Natural killer cell (primary cell): ENCODE measurements at regions not wholly inside any gene's neighbourhood (a gene's known extent, or its start where the extent isn't known, plus 50 kb on each side); places are given as distances from the start of the nearest gene placed in this dataset.
"Not testable (repeated sequence)": the region's sequence is repeated elsewhere in the genome, so short reads cannot be mapped to it uniquely, and the experiment has no call there.

Source experiments
- ATAC-seq, 3 donors: fragments of 150-1000 bp in 2 of 3; fragments of 200-7000 bp in 1 of 3; cut with Tn5 transposase; 1 replicate in 1 of 3; 2 replicates in 2 of 3; pipeline ENCODE4 v1.10.0; 2021; ENCODE audit warnings: mild to moderate bottlenecking in 2 of 3, moderate library complexity in 2 of 3
- DNase-seq, 2 donors: peaks; one replicate each; pipeline versions ENCODE4 v3.0.0 to v3.0.0-alpha.2; 2013 to 2021; ENCODE audit warnings: mixed read lengths in 1 of 2
- H3K27ac ChIP-seq: one replicate; pipeline ENCODE4 v1.5.1; 2013; ENCODE audit warnings: mild to moderate bottlenecking, low read length
- H3K27me3 ChIP-seq: one replicate; pipeline ENCODE4 v1.6.1; 2013; ENCODE audit warnings: low read length; ENCODE audit not compliant: control insufficient read depth, insufficient read depth
- H3K36me3 ChIP-seq: one replicate; pipeline ENCODE4 v1.6.1; 2013; ENCODE audit warnings: low read length; ENCODE audit not compliant: control insufficient read depth, insufficient read depth
- H3K4me1 ChIP-seq: one replicate; pipeline ENCODE4 v1.6.1; 2013; ENCODE audit warnings: low read length; ENCODE audit not compliant: control insufficient read depth, insufficient read depth
- H3K4me3 ChIP-seq: one replicate; pipeline ENCODE4 v1.5.1; 2013; ENCODE audit warnings: low read length
- H3K9me3 ChIP-seq: one replicate; pipeline ENCODE4 v1.6.1; 2013; ENCODE audit warnings: low read length; ENCODE audit not compliant: control insufficient read depth, insufficient read depth
- H3K27ac Mint-ChIP-seq, 2 donors: one replicate each; pipeline ENCODE4 v1.8.0; 2022; ENCODE audit warnings: mild to moderate bottlenecking in 2 of 2, mixed read lengths in 2 of 2, moderate library complexity in 1 of 2
- H3K27me3 Mint-ChIP-seq, 2 donors: one replicate each; pipeline ENCODE4 v1.8.0; 2022; ENCODE audit warnings: low read depth in 2 of 2, mixed read lengths in 2 of 2
- H3K36me3 Mint-ChIP-seq: one replicate; pipeline ENCODE4 v1.8.0; 2022; ENCODE audit warnings: mixed read lengths
- H3K4me1 Mint-ChIP-seq, 2 donors: one replicate each; pipeline ENCODE4 v1.8.0; 2022; ENCODE audit warnings: mixed read lengths in 2 of 2
- H3K4me3 Mint-ChIP-seq: one replicate; pipeline ENCODE4 v1.8.0; 2022; ENCODE audit warnings: mild to moderate bottlenecking, moderate library complexity, mixed read lengths
- H3K9me3 Mint-ChIP-seq, 2 donors: one replicate each; pipeline ENCODE4 v1.8.0; 2022; ENCODE audit warnings: mixed read lengths in 2 of 2
- CTCF ChIP-seq: fragments of 200-600 bp; IDR thresholded peaks from one replicate; pipeline ENCODE4 v1.8.0; 2022; ENCODE audit warnings: antibody characterized with exemption
- WGBS: methylation state at CpG from one replicate; pipeline ENCODE4 v1.1.7; 2013; ENCODE audit warnings: missing lambda C conversion rate; ENCODE audit not compliant: insufficient coverage; 5-methylcytosine and 5-hydroxymethylcytosine counted together
- intact Hi-C: fragments of 100-400 bp; cut with micrococcal nuclease; formaldehyde crosslinking; loops from one replicate; pipeline ENCODE4 v1.14.2; 2022

- H3K9me3 Mint-ChIP-seq, H3K36me3 Mint-ChIP-seq: not testable (repeated sequence)
- 83% methylated on average over 2 of the region's 2 CpGs for WGBS
Observed at GRCh38 chr9:97248252-97248651, 59.2 kb upstream of the CCDC180 start.

GRCh38 chr9:97243606-97244005, 63.9 kb upstream of the CCDC180 start:
- Histone ChIP-seq H3K36me3 (no peaks in the 10 kb centered on the region), H3K27ac (no peak overlapping the region), H3K4me3 (no peak overlapping the region), H3K27me3 (no peaks in the 10 kb centered on the region), H3K9me3 (no peaks in the 10 kb centered on the region), H3K4me1 (peaks cover 2% of the 10 kb centered on the region)
- WGBS = 98% methylated on average over 3 of the region's 4 CpGs
- DNase-seq (no peak), ATAC-seq (no peak)
- Mint-ChIP-seq H3K4me1 (peaks cover 11 to 16% of the 10 kb centered on the region in 2 donors), H3K9me3 (no peaks in the 10 kb centered on the region), H3K4me3 (no peak overlapping the region), H3K27ac (no peak overlapping the region), H3K27me3 (no peaks in the 10 kb centered on the region), H3K36me3 (no peaks in the 10 kb centered on the region)
- TF ChIP-seq CTCF = no peak
- intact Hi-C loops = no loop called here

More at GRCh38 chr9:97248252-97248651, 59.2 kb upstream of the CCDC180 start:
- H3K27me3 ChIP-seq, ATAC-seq, H3K36me3 ChIP-seq, H3K27ac ChIP-seq, H3K27ac Mint-ChIP-seq, H3K4me3 Mint-ChIP-seq, H3K4me1 ChIP-seq, H3K4me3 ChIP-seq, intact Hi-C loops, DNase-seq, H3K9me3 ChIP-seq, H3K27me3 Mint-ChIP-seq, H3K4me1 Mint-ChIP-seq: not testable (repeated sequence)

GRCh38 chr9:97241430-97241829, 66.0 kb upstream of the CCDC180 start:
- H3K27ac ChIP-seq, H3K9me3 ChIP-seq, intact Hi-C loops, H3K27me3 Mint-ChIP-seq, H3K4me1 ChIP-seq, ATAC-seq, H3K4me3 ChIP-seq, H3K36me3 Mint-ChIP-seq, H3K27me3 ChIP-seq, DNase-seq, H3K4me3 Mint-ChIP-seq, H3K9me3 Mint-ChIP-seq, H3K36me3 ChIP-seq, H3K27ac Mint-ChIP-seq: not testable (repeated sequence)
- 96% methylated on average over 4 of the region's 5 CpGs for WGBS
- H3K4me1 Mint-ChIP-seq = peaks cover 16 to 30% of the 10 kb centered on the region in 2 donors

- Mint-ChIP-seq H3K36me3 (no peaks in the 10 kb centered on the region), H3K4me1 (peaks cover 16 to 27% of the 10 kb centered on the region in 2 donors), H3K4me3 (peak overlapping the region; percentile 96), H3K9me3 (no peaks in the 10 kb centered on the region), H3K27ac (peak overlapping the region; percentile 81 to 89), H3K27me3 (peaks cover 0 to 4% of the 10 kb centered on the region in 2 donors)
- H3K36me3 ChIP-seq = no peaks in the 10 kb centered on the region
- no peaks in the 10 kb centered on the region for H3K9me3 ChIP-seq
- WGBS = 2% methylated on average over 58 of the region's 58 CpGs
- H3K27me3 ChIP-seq = no peaks in the 10 kb centered on the region
- DNase-seq (peak; percentile 71 to 88), ATAC-seq (peak; percentile 94 to 97 (median 95))
- H3K4me1 ChIP-seq = peaks cover 10% of the 10 kb centered on the region
- peak overlapping the region; percentile 69 for H3K27ac ChIP-seq
- intact Hi-C loops = no loop called here
- peak overlapping the region; percentile 75 for H3K4me3 ChIP-seq
- no peak for TF ChIP-seq CTCF
Observed at GRCh38 chr9:97237951-97238889, 69.2 kb upstream of the CCDC180 start.
